ENCODE measurements at regions not wholly inside any gene's neighbourhood (a gene's known extent, or its start where the extent isn't known, plus 50 kb on each side); places are given as distances from the start of the nearest gene placed in this dataset.

- Histone ChIP-seq H3K4me1 (ENCODE audit: control insufficient read depth, insufficient read depth, low read length) (no peaks in the 10 kb centered on the region), H3K36me3 (ENCODE audit: control insufficient read depth, insufficient read depth, low read length) (no peaks in the 10 kb centered on the region), H3K4me3 (ENCODE audit: low read depth in 2 of 2, low read length in 2 of 2) (no peak overlapping the region), H3K27me3 (ENCODE audit: control insufficient read depth, insufficient read depth, low read length) (no peaks in the 10 kb centered on the region), H3K9me3 (ENCODE audit: control insufficient read depth, insufficient read depth, low read depth, low read length) (no peaks in the 10 kb centered on the region), H3K27ac (ENCODE audit: low read length) (no peak overlapping the region)
- no TSS peak for BruUV-seq (replicated peaks)
- DNase-seq (ENCODE audit: low read depth, low spot score) (no peak), ATAC-seq (no peak)
- in situ Hi-C loops (cut with HindIII; ENCODE audit: low pct_unique_long_range_greater_than_20kb, low sequenced_read_pairs) (no loop called here), intact Hi-C loops (cut with micrococcal nuclease; ENCODE audit: unreplicated experiment) (no loop called here)
- TF ChIP-seq POLR2AphosphoS5 (IDR thresholded peaks at IDR 0.05; ENCODE audit: low read depth, low read length) (no peak), SIN3A (IDR thresholded peaks at IDR 0.05; ENCODE audit: borderline replicate concordance, insufficient read depth, low read depth, low read length) (no peak), TCF7L2 (IDR thresholded peaks at IDR 0.05; ENCODE audit: low read depth, low read length) (no peak)
- TF ChIP-seq, protein P1, sequence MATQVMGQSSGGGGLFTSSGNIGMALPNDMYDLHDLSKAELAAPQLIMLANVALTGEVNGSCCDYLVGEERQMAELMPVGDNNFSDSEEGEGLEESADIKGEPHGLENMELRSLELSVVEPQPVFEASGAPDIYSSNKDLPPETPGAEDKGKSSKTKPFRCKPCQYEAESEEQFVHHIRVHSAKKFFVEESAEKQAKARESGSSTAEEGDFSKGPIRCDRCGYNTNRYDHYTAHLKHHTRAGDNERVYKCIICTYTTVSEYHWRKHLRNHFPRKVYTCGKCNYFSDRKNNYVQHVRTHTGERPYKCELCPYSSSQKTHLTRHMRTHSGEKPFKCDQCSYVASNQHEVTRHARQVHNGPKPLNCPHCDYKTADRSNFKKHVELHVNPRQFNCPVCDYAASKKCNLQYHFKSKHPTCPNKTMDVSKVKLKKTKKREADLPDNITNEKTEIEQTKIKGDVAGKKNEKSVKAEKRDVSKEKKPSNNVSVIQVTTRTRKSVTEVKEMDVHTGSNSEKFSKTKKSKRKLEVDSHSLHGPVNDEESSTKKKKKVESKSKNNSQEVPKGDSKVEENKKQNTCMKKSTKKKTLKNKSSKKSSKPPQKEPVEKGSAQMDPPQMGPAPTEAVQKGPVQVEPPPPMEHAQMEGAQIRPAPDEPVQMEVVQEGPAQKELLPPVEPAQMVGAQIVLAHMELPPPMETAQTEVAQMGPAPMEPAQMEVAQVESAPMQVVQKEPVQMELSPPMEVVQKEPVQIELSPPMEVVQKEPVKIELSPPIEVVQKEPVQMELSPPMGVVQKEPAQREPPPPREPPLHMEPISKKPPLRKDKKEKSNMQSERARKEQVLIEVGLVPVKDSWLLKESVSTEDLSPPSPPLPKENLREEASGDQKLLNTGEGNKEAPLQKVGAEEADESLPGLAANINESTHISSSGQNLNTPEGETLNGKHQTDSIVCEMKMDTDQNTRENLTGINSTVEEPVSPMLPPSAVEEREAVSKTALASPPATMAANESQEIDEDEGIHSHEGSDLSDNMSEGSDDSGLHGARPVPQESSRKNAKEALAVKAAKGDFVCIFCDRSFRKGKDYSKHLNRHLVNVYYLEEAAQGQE (IDR thresholded peaks at IDR 0.05; ENCODE audit: insufficient read depth in 1 of 2, low read depth in 2 of 2, low read length in 1 of 2), result no peak
- TF ChIP-seq, protein P2, sequence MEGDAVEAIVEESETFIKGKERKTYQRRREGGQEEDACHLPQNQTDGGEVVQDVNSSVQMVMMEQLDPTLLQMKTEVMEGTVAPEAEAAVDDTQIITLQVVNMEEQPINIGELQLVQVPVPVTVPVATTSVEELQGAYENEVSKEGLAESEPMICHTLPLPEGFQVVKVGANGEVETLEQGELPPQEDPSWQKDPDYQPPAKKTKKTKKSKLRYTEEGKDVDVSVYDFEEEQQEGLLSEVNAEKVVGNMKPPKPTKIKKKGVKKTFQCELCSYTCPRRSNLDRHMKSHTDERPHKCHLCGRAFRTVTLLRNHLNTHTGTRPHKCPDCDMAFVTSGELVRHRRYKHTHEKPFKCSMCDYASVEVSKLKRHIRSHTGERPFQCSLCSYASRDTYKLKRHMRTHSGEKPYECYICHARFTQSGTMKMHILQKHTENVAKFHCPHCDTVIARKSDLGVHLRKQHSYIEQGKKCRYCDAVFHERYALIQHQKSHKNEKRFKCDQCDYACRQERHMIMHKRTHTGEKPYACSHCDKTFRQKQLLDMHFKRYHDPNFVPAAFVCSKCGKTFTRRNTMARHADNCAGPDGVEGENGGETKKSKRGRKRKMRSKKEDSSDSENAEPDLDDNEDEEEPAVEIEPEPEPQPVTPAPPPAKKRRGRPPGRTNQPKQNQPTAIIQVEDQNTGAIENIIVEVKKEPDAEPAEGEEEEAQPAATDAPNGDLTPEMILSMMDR (IDR thresholded peaks at IDR 0.05), result no peak
- CTCF ChIA-PET, result no interaction called here
- POLR2A ChIA-PET, result no interaction called here
Measured at GRCh38 chr2:60042023-60042422, 511.4 kb downstream of the BCL11A start.

DNA sequence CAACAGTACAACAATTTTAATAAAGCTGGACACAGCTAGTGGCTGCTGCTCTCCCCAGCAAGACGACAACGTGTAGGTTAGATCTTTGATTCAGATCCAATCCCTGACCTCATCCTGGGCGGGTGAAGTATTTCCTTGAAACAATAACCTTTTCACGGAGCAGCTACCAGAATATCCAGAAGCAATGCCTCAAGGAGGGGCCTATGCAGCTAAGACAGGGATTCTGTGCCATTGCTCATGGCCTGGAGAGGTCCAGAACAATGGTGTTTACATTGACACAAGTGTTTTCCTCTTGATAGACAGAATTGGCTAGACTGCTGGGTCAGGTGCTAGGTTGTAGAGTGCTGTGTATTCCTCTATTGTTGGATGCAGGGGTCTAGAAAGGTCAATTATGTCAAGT is 520.1 kb downstream of the BCL11A start:
- no peak for ATAC-seq
- TF ChIP-seq SIN3A (IDR thresholded peaks at IDR 0.05; ENCODE audit: borderline replicate concordance, insufficient read depth, low read depth, low read length), result no peak
- TF ChIP-seq TCF7L2 (IDR thresholded peaks at IDR 0.05; ENCODE audit: low read depth, low read length), result no peak
- TF ChIP-seq POLR2AphosphoS5 (IDR thresholded peaks at IDR 0.05; ENCODE audit: low read depth, low read length), result no peak
- TF ChIP-seq, protein P2 (IDR thresholded peaks at IDR 0.05), result no peak
- TF ChIP-seq, protein P1 (IDR thresholded peaks at IDR 0.05; ENCODE audit: insufficient read depth in 1 of 2, low read depth in 2 of 2, low read length in 1 of 2), result no peak

More for the DNA sequence above, 520.1 kb downstream of the BCL11A start:
- BruUV-seq (replicated peaks), result no TSS peak
- in situ Hi-C loops (cut with HindIII; ENCODE audit: low pct_unique_long_range_greater_than_20kb, low sequenced_read_pairs) (no loop called here), intact Hi-C loops (cut with micrococcal nuclease; ENCODE audit: unreplicated experiment) (no loop called here)
- CTCF ChIA-PET, result no interaction called here
- no peak overlapping the region for H3K4me3 ChIP-seq (ENCODE audit: low read depth in 2 of 2, low read length in 2 of 2)
- H3K36me3 ChIP-seq (ENCODE audit: control insufficient read depth, insufficient read depth, low read length), result no peaks in the 10 kb centered on the region
- no peak overlapping the region for H3K27ac ChIP-seq (ENCODE audit: low read length)
- POLR2A ChIA-PET, result no interaction called here
- H3K27me3 ChIP-seq (ENCODE audit: control insufficient read depth, insufficient read depth, low read length), result no peaks in the 10 kb centered on the region
- DNase-seq (ENCODE audit: low read depth, low spot score), result no peak
- no peaks in the 10 kb centered on the region for H3K9me3 ChIP-seq (ENCODE audit: control insufficient read depth, insufficient read depth, low read depth, low read length)
- H3K4me1 ChIP-seq (ENCODE audit: control insufficient read depth, insufficient read depth, low read length), result no peaks in the 10 kb centered on the region
